HEK293 (cell line): ENCODE measurements at regions not wholly inside any gene's neighbourhood (a gene's known extent, or its start where the extent isn't known, plus 50 kb on each side); places are given as distances from the start of the nearest gene placed in this dataset.
"Not testable (repeated sequence)": the region's sequence is repeated elsewhere in the genome, so short reads cannot be mapped to it uniquely, and the experiment has no call there.

ENCODE experiments used
- CTCF ChIA-PET: fragments of 350-600 bp; formaldehyde crosslinking; extraction: SDS; loops from one replicate; lab custom pipeline; 2021; ENCODE audit warnings: antibody characterized with exemption; lab: Yijun Ruan, JAX
- POLR2A ChIA-PET: fragments of 300-600 bp; formaldehyde crosslinking; extraction: SDS; loops from one replicate; lab custom pipeline; 2020; ENCODE audit warnings: antibody characterized with exemption, inconsistent platforms; lab: Yijun Ruan, JAX
- H3K27ac ChIP-seq: fragments of 200-500 bp; sonication (Bioruptor generic); 2 replicates; pipeline ENCODE4 v1.5.1; 2014; ENCODE audit warnings: low read depth, low read length, control low read depth, inconsistent platforms; ENCODE audit errors: extremely low read depth
- H3K36me3 ChIP-seq, 2 experiments: fragments of 200-500 bp in 1 of 2; sonication (Bioruptor generic) in 1 of 2; 1 replicate in 1 of 2; 2 replicates in 1 of 2; pipeline ENCODE4 v1.5.1; 2014 to 2017; ENCODE audit warnings: inconsistent platforms in 2 of 2, low read length in 2 of 2; ENCODE audit not compliant: control insufficient read depth in 2 of 2, insufficient read depth in 1 of 2
- H3K4me1 ChIP-seq: fragments of 200-500 bp; sonication (Bioruptor generic); 2 replicates; pipeline ENCODE4 v1.5.1; 2014; ENCODE audit warnings: mild to moderate bottlenecking, low read length, inconsistent platforms; ENCODE audit not compliant: control insufficient read depth, insufficient read depth
- H3K4me3 ChIP-seq: 2 replicates; pipeline ENCODE4 v1.5.1; 2011; ENCODE audit warnings: low read depth, mild to moderate bottlenecking, control low read depth, low read length, moderate library complexity
- H3K9me3 ChIP-seq: fragments of 200-500 bp; sonication (Bioruptor generic); 2 replicates; pipeline ENCODE4 v1.5.1; 2014; ENCODE audit warnings: low read depth, low read length, inconsistent platforms; ENCODE audit not compliant: control insufficient read depth, insufficient read depth
- MYNN ChIP-seq: fragments of 450-650 bp; formaldehyde crosslinking; IDR thresholded peaks from 2 replicates; pipeline ENCODE4 v1.5.1; 2016; ENCODE audit warnings: missing biosample characterization, missing genetic modification characterization, borderline replicate concordance
- OVOL3 ChIP-seq: fragments of 450-650 bp; formaldehyde crosslinking; IDR thresholded peaks from 2 replicates; pipeline ENCODE4 v1.5.1; 2016; ENCODE audit warnings: missing biosample characterization, missing genetic modification characterization
- TSHZ1 ChIP-seq: fragments of 450-650 bp; formaldehyde crosslinking; IDR thresholded peaks from 2 replicates; pipeline ENCODE4 v1.5.1; 2016; ENCODE audit warnings: missing biosample characterization, missing genetic modification characterization, borderline replicate concordance
- ZBTB17 ChIP-seq: fragments of 450-650 bp; formaldehyde crosslinking; IDR thresholded peaks from 2 replicates; pipeline ENCODE4 v1.5.1; 2016; ENCODE audit warnings: missing biosample characterization, missing genetic modification characterization
- ZBTB44 ChIP-seq: fragments of 450-650 bp; IDR thresholded peaks from 2 replicates; pipeline ENCODE4 v1.5.1; 2018; ENCODE audit warnings: missing biosample characterization, mild to moderate bottlenecking, missing genetic modification characterization
- ZBTB48 ChIP-seq: fragments of 450-650 bp; formaldehyde crosslinking; IDR thresholded peaks from 2 replicates; pipeline ENCODE4 v1.5.1; 2016; ENCODE audit warnings: missing biosample characterization, missing genetic modification characterization
- ZNF148 ChIP-seq: fragments of 450-650 bp; formaldehyde crosslinking; IDR thresholded peaks from 2 replicates; pipeline ENCODE4 v1.5.0; 2017; ENCODE audit warnings: missing biosample characterization, missing genetic modification characterization, borderline replicate concordance
- ZNF174 ChIP-seq: fragments of 450-650 bp; formaldehyde crosslinking; IDR thresholded peaks from 2 replicates; pipeline ENCODE4 v1.5.0; 2017; ENCODE audit warnings: missing biosample characterization, mild to moderate bottlenecking, missing genetic modification characterization
- ZNF341 ChIP-seq: fragments of 450-650 bp; formaldehyde crosslinking; IDR thresholded peaks from 2 replicates; pipeline ENCODE4; 2016; ENCODE audit warnings: low read depth, missing biosample characterization, missing genetic modification characterization
- ZNF350 ChIP-seq: fragments of 450-650 bp; formaldehyde crosslinking; IDR thresholded peaks from 2 replicates; pipeline ENCODE4 v1.5.0; 2017; ENCODE audit warnings: missing biosample characterization, mild to moderate bottlenecking, missing genetic modification characterization
- ZNF354C ChIP-seq: fragments of 450-650 bp; formaldehyde crosslinking; IDR thresholded peaks from 2 replicates; pipeline ENCODE4 v1.5.1; 2016; ENCODE audit warnings: missing biosample characterization, missing genetic modification characterization, low read depth, borderline replicate concordance
- ZNF529 ChIP-seq: fragments of 450-650 bp; formaldehyde crosslinking; IDR thresholded peaks from 2 replicates; pipeline ENCODE4 v1.5.1; 2017; ENCODE audit warnings: missing genetic modification characterization, missing biosample characterization; ENCODE audit not compliant: insufficient replicate concordance
- ZNF654 ChIP-seq: fragments of 450-650 bp; formaldehyde crosslinking; IDR thresholded peaks from 2 replicates; pipeline ENCODE4 v1.5.1; 2016; ENCODE audit warnings: low read depth, missing biosample characterization, missing genetic modification characterization
- ZNF701 ChIP-seq: fragments of 450-650 bp; formaldehyde crosslinking; IDR thresholded peaks from 2 replicates; pipeline ENCODE4 v1.5.1; 2016; ENCODE audit warnings: missing biosample characterization, missing genetic modification characterization
- ZNF76 ChIP-seq: fragments of 450-650 bp; formaldehyde crosslinking; IDR thresholded peaks from 2 replicates; pipeline ENCODE4; 2016; ENCODE audit warnings: low read depth, missing biosample characterization, missing genetic modification characterization, borderline replicate concordance
- ZNF837 ChIP-seq: fragments of 450-650 bp; formaldehyde crosslinking; IDR thresholded peaks from 2 replicates; pipeline ENCODE4 v1.5.1; 2016; ENCODE audit warnings: missing biosample characterization, missing genetic modification characterization

- H3K4me3 ChIP-seq, H3K9me3 ChIP-seq, POLR2A ChIA-PET: not testable (repeated sequence)
- CTCF ChIA-PET = interaction anchor here (0.6 to 1.6 kb wide), 29 partner anchors 11 to 1788 kb away, joined by 3 to 10 read pairs (median 3); no protein-coding TSS in a partner anchor
- TF ChIP-seq ZNF654 (tag by site-specific recombination) = peak; percentile 68
- TF ChIP-seq, all 188 proteins: peak for 1; not testable (repeated sequence) for 187
- not testable (repeated sequence) for H3K36me3 ChIP-seq, H3K4me1 ChIP-seq, H3K27ac ChIP-seq
These were observed 775.1 kb downstream of the EPHA7 start for GRCh38 chr6:92644104-92644791.

- POLR2A ChIA-PET = no interaction called here
- TF ChIP-seq ZNF174 (tag by site-specific recombination) (no peak), ZNF837 (tag by site-specific recombination) (no peak), ZNF350 (tag by site-specific recombination) (no peak), ZNF341 (tag by site-specific recombination) (no peak), ZNF76 (tag by site-specific recombination) (no peak), ZBTB44 (tag by site-specific recombination) (no peak), ZBTB17 (no peak), ZNF529 (no peak), OVOL3 (tag by site-specific recombination) (no peak), MYNN (tag by site-specific recombination) (no peak), ZNF148 (tag by site-specific recombination) (no peak), ZNF701 (no peak), ZBTB48 (no peak), ZNF354C (no peak), TSHZ1 (tag by site-specific recombination) (no peak)
- no peak overlapping the region for H3K4me3 ChIP-seq
- CTCF ChIA-PET = no interaction called here
- H3K36me3 ChIP-seq = no peaks in the 10 kb centered on the region
- no peak overlapping the region for H3K27ac ChIP-seq
- H3K4me1 ChIP-seq = no peaks in the 10 kb centered on the region
- H3K9me3 ChIP-seq = no peaks in the 10 kb centered on the region
These were observed 783.7 kb downstream of the EPHA7 start for GRCh38 chr6:92635553-92636153.
